IPS-18a (cell line): ENCODE measurements at regions not wholly inside any gene's neighbourhood (a gene's known extent, or its start where the extent isn't known, plus 50 kb on each side); places are given as distances from the start of the nearest gene placed in this dataset.
"Not testable (repeated sequence)": the region's sequence is repeated elsewhere in the genome, so short reads cannot be mapped to it uniquely, and the experiment has no call there.

Experiments
- H3K27ac ChIP-seq: one replicate; pipeline ENCODE4 v1.5.1; 2013; ENCODE audit warnings: low read length
- H3K27me3 ChIP-seq: one replicate; pipeline ENCODE4 v1.6.1; 2013; ENCODE audit warnings: mild to moderate bottlenecking, low read length; ENCODE audit not compliant: control insufficient read depth, insufficient read depth
- H3K36me3 ChIP-seq: one replicate; pipeline ENCODE4 v1.6.1; 2013; ENCODE audit warnings: low read depth, low read length; ENCODE audit not compliant: control insufficient read depth
- H3K4me1 ChIP-seq: one replicate; pipeline ENCODE4 v1.6.1; 2013; ENCODE audit warnings: low read depth, low read length; ENCODE audit not compliant: control insufficient read depth
- H3K4me3 ChIP-seq: one replicate; pipeline ENCODE4 v1.5.1; 2013; ENCODE audit warnings: low read length
- H3K9ac ChIP-seq: one replicate; pipeline ENCODE4 v1.6.1; 2013; ENCODE audit warnings: mild to moderate bottlenecking, low read length, moderate library complexity
- H3K9me3 ChIP-seq: one replicate; pipeline ENCODE4 v1.6.1; 2013; ENCODE audit warnings: low read depth, low read length; ENCODE audit not compliant: control insufficient read depth

DNA sequence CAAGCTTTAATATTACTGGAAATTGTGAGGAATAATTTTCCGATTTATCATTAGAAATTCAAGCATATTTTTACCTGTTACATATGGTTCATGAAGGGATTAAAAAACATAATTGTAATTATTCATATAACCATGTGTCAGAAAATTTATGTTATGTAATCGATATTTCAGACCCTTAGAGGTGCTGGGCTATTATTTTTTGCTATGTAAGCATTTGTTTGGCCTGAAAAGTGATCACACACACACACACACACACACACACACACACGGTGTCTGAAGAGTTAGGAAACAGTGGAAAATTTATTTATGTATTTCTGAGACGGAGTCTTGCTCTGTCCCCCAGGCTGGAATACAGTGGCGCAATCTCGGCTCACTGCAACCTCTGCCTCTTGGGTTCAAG, 375.5 kb downstream of the PTH2R start:
- Histone ChIP-seq H3K27ac (no peak overlapping the region), H3K36me3 (no peaks in the 10 kb centered on the region), H3K9me3 (no peaks in the 10 kb centered on the region)

DNA sequence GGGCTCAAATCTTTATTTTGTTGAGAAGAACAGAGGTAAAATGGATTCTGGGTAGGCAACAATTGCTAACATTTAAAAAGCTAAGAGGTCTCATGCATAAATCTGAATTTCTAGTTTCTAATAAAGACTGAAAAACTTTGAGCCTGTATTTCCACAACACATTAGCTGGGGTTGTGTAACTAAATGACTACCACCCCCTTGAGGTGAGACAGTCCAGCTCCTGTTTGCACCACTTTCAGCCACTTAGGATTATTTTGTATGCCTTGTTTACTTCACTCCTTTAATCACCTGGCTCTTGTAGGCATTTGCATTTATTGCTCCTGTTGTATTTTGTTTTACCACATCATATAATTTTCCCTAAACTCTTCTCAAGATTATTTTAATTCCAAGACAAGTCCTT, 376.6 kb downstream of the PTH2R start:
- Histone ChIP-seq H3K4me1 (no peaks in the 10 kb centered on the region), H3K4me3 (no peak overlapping the region), H3K9me3 (no peaks in the 10 kb centered on the region), H3K27ac (no peak overlapping the region), H3K9ac (no peak overlapping the region), H3K36me3 (no peaks in the 10 kb centered on the region), H3K27me3 (no peaks in the 10 kb centered on the region)

More for the DNA sequence above, 375.5 kb downstream of the PTH2R start:
- Histone ChIP-seq H3K9ac (no peak overlapping the region), H3K4me3 (no peak overlapping the region), H3K4me1 (no peaks in the 10 kb centered on the region), H3K27me3 (no peaks in the 10 kb centered on the region)

DNA sequence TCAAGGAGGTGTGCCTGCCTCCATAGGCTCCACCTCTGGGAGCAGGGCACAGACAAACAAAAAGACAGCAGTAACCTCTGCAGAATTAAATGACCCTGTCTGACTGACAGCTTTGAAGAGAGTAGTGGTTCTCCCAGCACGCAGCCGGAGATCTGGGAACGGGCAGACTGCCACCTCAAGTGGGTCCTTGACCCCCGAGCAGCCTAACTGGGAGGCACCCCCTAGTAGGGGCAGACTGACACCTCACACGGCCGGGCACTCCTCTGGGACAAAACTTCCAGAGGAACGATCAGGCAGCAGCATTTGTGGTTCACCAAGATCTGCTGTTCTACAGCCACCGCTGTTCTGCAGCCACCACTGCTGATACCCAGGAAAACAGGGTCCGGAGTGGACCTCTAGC, 378.2 kb downstream of the PTH2R start:
- not testable (repeated sequence) for H3K27ac ChIP-seq, H3K9ac ChIP-seq, H3K4me1 ChIP-seq, H3K36me3 ChIP-seq, H3K27me3 ChIP-seq, H3K9me3 ChIP-seq, H3K4me3 ChIP-seq

DNA sequence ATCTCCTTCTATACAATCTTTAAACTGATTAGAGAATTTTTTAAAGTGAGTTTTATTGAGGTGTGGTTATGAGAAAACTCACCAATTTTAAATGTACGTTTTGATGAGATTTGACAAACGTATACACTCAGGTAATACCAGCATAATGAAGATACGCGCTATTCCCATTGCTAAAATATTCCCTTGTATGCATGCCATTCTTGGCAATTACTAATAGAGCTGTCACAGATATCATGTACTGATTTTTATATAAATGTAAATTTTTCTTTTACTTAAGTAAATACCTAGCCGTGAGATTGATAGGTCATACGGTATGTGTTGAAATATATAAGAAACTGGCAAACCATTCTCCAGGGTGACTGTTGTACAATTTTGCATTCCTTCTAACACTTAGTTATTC, 384.7 kb downstream of the PTH2R start:
- Histone ChIP-seq H3K9ac (no peak overlapping the region), H3K36me3 (no peaks in the 10 kb centered on the region), H3K27me3 (no peaks in the 10 kb centered on the region), H3K9me3 (no peaks in the 10 kb centered on the region), H3K4me3 (no peak overlapping the region), H3K4me1 (no peaks in the 10 kb centered on the region), H3K27ac (no peak overlapping the region)

DNA sequence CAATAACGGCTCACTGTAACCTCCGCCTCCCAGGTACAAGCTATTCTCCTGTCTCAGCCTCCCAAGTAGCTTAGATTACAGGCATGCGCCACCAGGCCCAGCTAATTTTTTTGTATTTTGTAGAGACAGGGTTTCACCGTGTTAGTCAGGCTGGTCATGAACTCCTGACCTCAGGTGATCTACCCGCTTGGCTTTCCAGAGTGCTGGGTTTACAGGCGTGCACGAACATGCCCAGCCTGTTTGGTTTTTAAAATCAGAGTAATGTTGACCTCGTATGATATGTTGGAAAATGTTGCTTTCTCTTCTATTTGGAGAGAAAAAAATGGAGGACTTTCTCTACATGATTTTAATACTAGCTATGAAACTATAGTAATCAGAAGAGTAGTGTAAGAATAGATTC, 386.2 kb downstream of the PTH2R start:
- H3K9me3 ChIP-seq: no peaks in the 10 kb centered on the region
- no peaks in the 10 kb centered on the region for H3K27me3 ChIP-seq
- no peak overlapping the region for H3K9ac ChIP-seq
- H3K36me3 ChIP-seq: no peaks in the 10 kb centered on the region
- H3K27ac ChIP-seq: no peak overlapping the region
- H3K4me1 ChIP-seq: no peaks in the 10 kb centered on the region
- H3K4me3 ChIP-seq: no peak overlapping the region

DNA sequence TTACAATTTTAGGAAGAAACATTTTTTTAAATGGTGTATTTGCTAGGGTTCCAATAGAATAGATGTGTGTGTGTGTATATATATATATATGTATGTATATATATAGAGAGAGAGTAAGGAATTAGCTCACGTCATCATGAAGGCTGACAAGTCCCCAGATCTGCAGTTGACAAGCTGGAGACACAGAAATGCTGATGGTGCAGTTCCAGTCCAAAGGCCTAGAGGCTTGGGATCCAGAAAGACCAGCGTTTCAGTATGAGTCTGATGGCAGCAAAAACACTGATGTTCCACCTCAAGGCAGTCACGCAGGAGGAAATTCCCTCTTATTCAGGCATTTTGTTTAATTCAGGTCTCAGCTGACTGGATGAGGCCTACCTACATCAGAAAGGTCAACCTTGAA, 386.8 kb downstream of the PTH2R start:
- Histone ChIP-seq H3K27me3 (no peaks in the 10 kb centered on the region), H3K4me3 (no peak overlapping the region), H3K4me1 (no peaks in the 10 kb centered on the region), H3K36me3 (no peaks in the 10 kb centered on the region), H3K9me3 (no peaks in the 10 kb centered on the region), H3K9ac (no peak overlapping the region), H3K27ac (no peak overlapping the region)

DNA sequence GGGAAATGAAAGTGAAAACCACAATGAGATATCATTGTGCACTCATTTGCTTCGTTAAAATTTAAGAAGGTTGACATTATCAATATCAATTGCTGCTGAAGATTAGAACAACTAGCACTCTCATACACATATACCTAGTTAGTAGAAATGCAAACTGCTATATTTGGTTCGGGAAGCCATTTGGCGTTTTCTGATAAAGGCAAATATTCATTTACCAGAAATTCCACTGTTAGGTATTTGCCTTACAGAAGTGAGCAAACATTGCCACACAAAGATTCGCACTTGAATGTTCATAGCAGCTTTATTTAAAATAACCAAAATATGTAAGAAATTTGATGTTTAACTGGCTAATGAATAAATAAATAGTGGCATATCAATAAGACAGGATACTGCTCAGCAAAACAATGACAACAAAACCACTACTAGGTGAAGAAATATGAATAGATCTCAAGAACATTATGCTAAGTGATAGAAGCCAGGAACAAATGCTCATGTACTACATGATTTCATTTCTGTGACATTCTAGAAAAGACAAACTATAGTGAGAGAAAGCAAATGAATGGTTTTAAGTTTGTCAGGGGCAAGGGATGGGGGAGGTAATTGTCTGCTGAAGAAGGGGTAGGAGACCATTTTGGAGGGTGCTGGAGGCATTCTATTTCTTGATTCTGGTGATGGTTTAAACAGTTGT, 387.8 kb downstream of the PTH2R start:
- Histone ChIP-seq H3K27me3 (no peaks in the 10 kb centered on the region), H3K9ac (no peak overlapping the region), H3K27ac (no peak overlapping the region), H3K36me3 (no peaks in the 10 kb centered on the region), H3K4me3 (no peak overlapping the region), H3K4me1 (no peaks in the 10 kb centered on the region), H3K9me3 (no peaks in the 10 kb centered on the region)

DNA sequence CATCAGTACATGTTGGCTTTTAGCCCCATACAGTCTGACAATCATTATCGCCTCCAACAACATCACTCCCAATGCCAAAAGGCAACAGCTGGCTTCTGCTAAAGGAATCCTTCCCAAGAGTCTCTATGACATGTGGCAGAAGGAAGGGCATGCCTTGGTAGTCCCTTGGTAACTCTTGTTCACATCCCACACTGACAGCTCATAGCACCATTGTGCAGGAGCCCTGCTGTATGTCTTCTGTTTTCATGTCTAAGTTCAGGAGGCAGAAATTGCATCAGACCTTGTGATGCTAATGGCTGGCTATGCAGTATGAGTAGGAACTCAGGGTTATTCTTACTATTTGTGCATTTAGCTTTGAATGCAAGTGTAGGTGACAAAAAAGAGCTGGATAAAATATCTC, 392.1 kb downstream of the PTH2R start:
- Histone ChIP-seq H3K4me1 (no peaks in the 10 kb centered on the region), H3K9ac (no peak overlapping the region), H3K27me3 (no peaks in the 10 kb centered on the region), H3K9me3 (no peaks in the 10 kb centered on the region), H3K36me3 (no peaks in the 10 kb centered on the region), H3K4me3 (no peak overlapping the region), H3K27ac (no peak overlapping the region)

DNA sequence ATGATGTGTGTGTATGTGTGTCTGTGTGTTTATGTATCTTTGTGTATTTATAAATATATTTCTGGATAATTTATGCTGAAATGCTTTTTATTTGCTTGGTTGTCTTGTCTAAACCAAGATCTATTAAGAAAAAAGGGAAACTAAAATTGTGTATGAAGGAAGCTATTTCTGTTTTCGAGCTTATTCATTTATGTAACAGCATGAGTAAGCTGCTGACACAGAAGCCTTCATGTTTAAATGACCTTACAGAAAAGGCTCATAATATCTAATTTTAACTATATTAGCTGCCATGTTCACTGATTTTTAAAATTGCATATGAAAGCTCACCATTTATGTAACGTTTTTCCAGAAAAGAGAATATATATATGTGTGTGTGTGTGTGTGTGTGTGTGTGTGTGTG, 392.8 kb downstream of the PTH2R start:
- no peaks in the 10 kb centered on the region for H3K9me3 ChIP-seq
- H3K9ac ChIP-seq: no peak overlapping the region
- no peaks in the 10 kb centered on the region for H3K4me1 ChIP-seq
- no peak overlapping the region for H3K27ac ChIP-seq
- H3K4me3 ChIP-seq: no peak overlapping the region
- H3K36me3 ChIP-seq: no peaks in the 10 kb centered on the region
- H3K27me3 ChIP-seq: no peaks in the 10 kb centered on the region

DNA sequence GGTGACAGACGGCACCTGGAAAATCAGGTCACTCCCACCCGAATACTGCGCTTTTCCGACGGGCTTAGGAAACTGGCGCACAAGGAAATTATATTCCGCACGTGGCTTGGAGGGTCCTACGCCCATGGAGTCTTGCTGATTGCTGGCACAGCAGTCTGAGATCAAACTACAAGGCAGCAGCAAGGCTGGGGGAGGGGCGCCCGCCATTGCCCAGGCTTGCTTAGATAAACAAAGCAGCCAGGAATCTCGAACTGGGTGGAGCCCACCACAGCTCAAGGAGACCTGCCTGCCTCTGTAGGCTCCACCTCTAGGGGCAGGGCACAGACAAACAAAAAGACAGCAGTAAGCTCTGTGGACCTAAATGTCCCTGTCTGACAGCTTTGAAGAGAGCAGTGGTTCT, 394.3 kb downstream of the PTH2R start:
- H3K4me3 ChIP-seq, H3K9ac ChIP-seq, H3K27me3 ChIP-seq, H3K36me3 ChIP-seq, H3K27ac ChIP-seq, H3K9me3 ChIP-seq, H3K4me1 ChIP-seq: not testable (repeated sequence)

DNA sequence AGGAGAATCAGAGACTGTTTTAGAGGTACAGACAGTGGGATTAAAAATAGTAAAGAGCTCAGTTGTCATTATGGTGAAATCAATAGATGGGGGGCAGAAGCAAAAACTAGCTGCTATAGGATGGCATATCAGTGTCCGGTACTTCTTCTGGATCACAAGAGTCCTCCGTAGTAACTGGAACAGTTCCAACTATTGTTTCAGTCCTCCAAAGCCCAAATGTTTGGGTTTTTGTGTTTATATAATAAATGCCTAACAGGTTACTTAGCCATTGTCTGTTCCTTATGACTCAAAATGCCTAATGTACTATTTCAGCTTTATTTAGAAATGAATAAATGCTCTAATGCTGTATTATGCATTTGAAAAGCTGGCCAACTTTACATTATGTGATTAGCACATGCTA, 401.2 kb downstream of the PTH2R start:
- Histone ChIP-seq H3K27ac (no peak overlapping the region), H3K9ac (no peak overlapping the region), H3K4me3 (no peak overlapping the region), H3K4me1 (peaks cover 3% of the 10 kb centered on the region), H3K9me3 (no peaks in the 10 kb centered on the region), H3K27me3 (no peaks in the 10 kb centered on the region), H3K36me3 (no peaks in the 10 kb centered on the region)

DNA sequence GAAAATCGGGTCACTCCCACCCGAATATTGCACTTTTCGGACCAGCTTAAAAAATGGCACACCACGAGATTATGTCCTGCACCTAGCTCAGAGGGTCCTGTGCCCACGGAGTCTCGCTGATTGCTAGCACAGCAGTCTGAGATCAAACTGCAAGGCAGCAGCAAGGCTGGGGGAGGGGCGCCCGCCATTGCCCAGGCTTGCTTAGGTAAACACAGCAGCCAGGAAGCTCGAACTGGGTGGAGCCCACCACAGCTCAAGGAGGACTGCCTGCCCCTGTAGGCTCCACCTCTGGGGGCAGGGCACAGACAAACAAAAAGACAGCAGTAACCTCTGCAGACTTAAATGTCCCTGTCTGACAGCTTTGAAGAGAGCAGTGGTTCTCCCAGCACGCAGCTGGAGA, 405.3 kb downstream of the PTH2R start:
- H3K36me3 ChIP-seq, H3K27me3 ChIP-seq, H3K4me1 ChIP-seq, H3K27ac ChIP-seq, H3K4me3 ChIP-seq, H3K9ac ChIP-seq, H3K9me3 ChIP-seq: not testable (repeated sequence)
